GM12891 (cell line): ENCODE measurements at regions not wholly inside any gene's neighbourhood (a gene's known extent, or its start where the extent isn't known, plus 50 kb on each side); places are given as distances from the start of the nearest gene placed in this dataset.

Source experiments
- PAX5 ChIP-seq: IDR thresholded peaks from 2 replicates; pipeline ENCODE4 v1.6.1; 2011; ENCODE audit warnings: low read length, moderate library complexity, mild to moderate bottlenecking; ENCODE audit not compliant: insufficient read depth, severe bottlenecking
- POLR2A ChIP-seq: IDR thresholded peaks from 2 replicates; pipeline ENCODE4 v1.6.1; 2011; ENCODE audit warnings: low read depth, low read length, control low read depth
- POLR2AphosphoS5 ChIP-seq: IDR thresholded peaks from 2 replicates; pipeline ENCODE4 v1.6.1; 2011; ENCODE audit warnings: low read depth, low read length, control low read depth
- POU2F2 ChIP-seq: IDR thresholded peaks from 2 replicates; pipeline ENCODE4 v1.6.1; 2011; ENCODE audit warnings: low read depth, mild to moderate bottlenecking, control low read depth, low read length, moderate library complexity
- SPI1 ChIP-seq: IDR thresholded peaks from 2 replicates; pipeline ENCODE4 v1.6.1; 2011; ENCODE audit warnings: low read depth, low read length, control low read depth
- TAF1 ChIP-seq: IDR thresholded peaks from 2 replicates; pipeline ENCODE4 v1.6.1; 2011; ENCODE audit warnings: low read depth, low read length, control low read depth

DNA sequence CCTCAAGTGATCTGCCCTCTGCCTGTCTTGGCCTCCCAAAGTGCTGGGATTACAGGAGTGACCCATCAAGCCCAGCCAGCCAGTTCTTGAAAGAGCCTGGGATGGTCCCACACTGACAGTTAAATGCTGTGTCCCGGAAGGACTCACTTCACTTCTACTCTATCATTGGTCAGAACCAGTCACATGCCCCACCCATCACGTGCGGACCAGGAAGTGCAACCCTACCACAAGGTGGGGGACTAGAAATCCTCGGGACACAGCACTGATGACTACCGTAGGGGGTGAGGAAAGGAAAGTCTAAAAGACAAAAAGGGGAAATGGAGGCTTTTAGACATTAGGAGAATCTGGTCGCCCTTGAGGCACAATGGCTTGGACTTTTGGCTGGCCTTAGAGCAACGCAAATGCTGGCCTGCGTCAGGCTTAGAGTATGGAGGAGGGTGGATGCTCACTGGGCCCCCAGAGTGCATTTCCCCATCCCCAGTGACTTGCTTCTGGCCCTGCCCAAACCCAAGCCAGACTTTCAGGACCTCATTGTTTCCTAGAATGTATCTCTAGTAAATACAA, 207.7 kb downstream of the TTC8 start:
- no peak for TF ChIP-seq POLR2AphosphoS5
- TF ChIP-seq TAF1: no peak
- no peak for TF ChIP-seq POLR2A
- no peak for TF ChIP-seq PAX5
- TF ChIP-seq POU2F2: no peak
- no peak for TF ChIP-seq SPI1
